ENCODE measurements at regions not wholly inside any gene's neighbourhood (a gene's known extent, or its start where the extent isn't known, plus 50 kb on each side); places are given as distances from the start of the nearest gene placed in this dataset.

GRCh38 chr1:30043256-30043655, 680.1 kb downstream of the MATN1 start:
- DNase-seq = no peak
- in situ Hi-C loops (cut with HindIII; ENCODE audit: low pct_ligation_motif_present, low sequenced_read_pairs) = no loop called here
- H3K36me3 ChIP-seq (replicated peaks) = no peaks in the 10 kb centered on the region
- H3K27ac ChIP-seq = no peak overlapping the region
- H3K27me3 ChIP-seq (replicated peaks) = no peaks in the 10 kb centered on the region
- H3K4me3 ChIP-seq (ENCODE audit: low read depth, low read length) = no peak overlapping the region
- TF ChIP-seq CTCF (IDR thresholded peaks at IDR 0.05; ENCODE audit: low read depth, low read length, missing control alignments) = no peak

- H3K4me3 ChIP-seq (ENCODE audit: low read depth, low read length) = no peak overlapping the region
- no peak overlapping the region for H3K27ac ChIP-seq
- no peaks in the 10 kb centered on the region for H3K27me3 ChIP-seq (replicated peaks)
- no peaks in the 10 kb centered on the region for H3K36me3 ChIP-seq (replicated peaks)
- DNase-seq = no peak
- in situ Hi-C loops (cut with HindIII; ENCODE audit: low pct_ligation_motif_present, low sequenced_read_pairs) = no loop called here
- TF ChIP-seq CTCF (IDR thresholded peaks at IDR 0.05; ENCODE audit: low read depth, low read length, missing control alignments) = no peak
Observed at GRCh38 chr1:30042438-30043147, 680.8 kb downstream of the MATN1 start.

- no peak overlapping the region for H3K4me3 ChIP-seq (ENCODE audit: low read depth, low read length)
- TF ChIP-seq CTCF (IDR thresholded peaks at IDR 0.05; ENCODE audit: low read depth, low read length, missing control alignments) = no peak
- no peak overlapping the region for H3K27ac ChIP-seq
- in situ Hi-C loops (cut with HindIII; ENCODE audit: low pct_ligation_motif_present, low sequenced_read_pairs) = no loop called here
- H3K36me3 ChIP-seq (replicated peaks) = no peaks in the 10 kb centered on the region
- H3K27me3 ChIP-seq (replicated peaks) = no peaks in the 10 kb centered on the region
- DNase-seq = no peak
Observed at GRCh38 chr1:30041741-30042437, 681.5 kb downstream of the MATN1 start.

- in situ Hi-C loops (cut with HindIII; ENCODE audit: low pct_ligation_motif_present, low sequenced_read_pairs) = no loop called here
- no peaks in the 10 kb centered on the region for H3K27me3 ChIP-seq (replicated peaks)
- no peak for TF ChIP-seq CTCF (IDR thresholded peaks at IDR 0.05; ENCODE audit: low read depth, low read length, missing control alignments)
- H3K4me3 ChIP-seq (ENCODE audit: low read depth, low read length) = no peak overlapping the region
- H3K36me3 ChIP-seq (replicated peaks) = no peaks in the 10 kb centered on the region
- no peak overlapping the region for H3K27ac ChIP-seq
- no peak for DNase-seq
Observed at GRCh38 chr1:30040081-30041019, 683.0 kb downstream of the MATN1 start.

- no peak for TF ChIP-seq CTCF (IDR thresholded peaks at IDR 0.05; ENCODE audit: low read depth, low read length, missing control alignments)
- in situ Hi-C loops (cut with HindIII; ENCODE audit: low pct_ligation_motif_present, low sequenced_read_pairs) = no loop called here
- Histone ChIP-seq H3K27ac (no peak overlapping the region), H3K27me3 (replicated peaks) (no peaks in the 10 kb centered on the region), H3K4me3 (ENCODE audit: low read depth, low read length) (no peak overlapping the region), H3K36me3 (replicated peaks) (no peaks in the 10 kb centered on the region)
- no peak for DNase-seq
Observed at GRCh38 chr1:30039354-30040080, 683.9 kb downstream of the MATN1 start.
